Osteoblast (primary cell): ENCODE measurements at regions not wholly inside any gene's neighbourhood (a gene's known extent, or its start where the extent isn't known, plus 50 kb on each side); places are given as distances from the start of the nearest gene placed in this dataset.

ENCODE experiments used
- DNase-seq: peaks from one replicate; pipeline ENCODE4 v3.0.0; 2011; ENCODE audit warnings: low spot score, mixed read lengths; ENCODE audit not compliant: insufficient read length; ENCODE audit errors: missing footprints
- H2AFZ ChIP-seq: 2 replicates; pipeline ENCODE4 v1.6.0; 2011; ENCODE audit warnings: mild to moderate bottlenecking, low read length
- H3K27ac ChIP-seq: 2 replicates; pipeline ENCODE4 v1.5.1; 2011; ENCODE audit warnings: mild to moderate bottlenecking, low read depth, low read length, moderate library complexity
- H3K27me3 ChIP-seq: 2 replicates; pipeline ENCODE4 v1.6.0; 2012; ENCODE audit warnings: mild to moderate bottlenecking, control low read depth, inconsistent platforms, low read length, moderate library complexity; ENCODE audit not compliant: insufficient read depth
- H3K36me3 ChIP-seq: 2 replicates; pipeline ENCODE4 v1.5.1; 2011; ENCODE audit warnings: mild to moderate bottlenecking, low read length, control low read depth, moderate library complexity; ENCODE audit not compliant: insufficient read depth
- H3K4me1 ChIP-seq: 2 replicates; pipeline ENCODE4 v1.5.1; 2011; ENCODE audit warnings: mild to moderate bottlenecking, low read length, control low read depth, moderate library complexity; ENCODE audit not compliant: insufficient read depth
- H3K4me2 ChIP-seq: 2 replicates; pipeline ENCODE4 v1.6.0; 2011; ENCODE audit warnings: mild to moderate bottlenecking, low read length; ENCODE audit not compliant: insufficient read depth
- H3K4me3 ChIP-seq: fragments of 200-600 bp; sonication (generic); 3 replicates; pipeline ENCODE4 v1.5.1; 2012; ENCODE audit warnings: mild to moderate bottlenecking, low read length, inconsistent platforms; ENCODE audit not compliant: insufficient read depth
- H3K79me2 ChIP-seq: 2 replicates; pipeline ENCODE4 v1.6.0; 2012; ENCODE audit warnings: mild to moderate bottlenecking, low read length, control low read depth, inconsistent platforms; ENCODE audit not compliant: insufficient read depth
- H3K9me3 ChIP-seq: 2 replicates; pipeline ENCODE4 v1.5.1; 2011; ENCODE audit warnings: low read depth, low read length, control low read depth
- H4K20me1 ChIP-seq: 2 replicates; pipeline ENCODE4 v1.6.0; 2012; ENCODE audit warnings: mild to moderate bottlenecking, low read length, control low read depth; ENCODE audit not compliant: insufficient read depth
- CTCF ChIP-seq: IDR thresholded peaks from 2 replicates; pipeline ENCODE4 v1.5.1; 2011; ENCODE audit warnings: mild to moderate bottlenecking, low read depth, low read length, moderate library complexity; ENCODE audit errors: extremely low read depth

GRCh38 chr22:48710410-48710809 is 1117.3 kb downstream of the BRD1 start:
- no peak overlapping the region for H2AFZ ChIP-seq
- no peaks in the 10 kb centered on the region for H3K27me3 ChIP-seq
- H3K4me2 ChIP-seq = no peak overlapping the region
- no peaks in the 10 kb centered on the region for H4K20me1 ChIP-seq
- H3K9me3 ChIP-seq = no peaks in the 10 kb centered on the region
- no peaks in the 10 kb centered on the region for H3K4me1 ChIP-seq
- no peak overlapping the region for H3K27ac ChIP-seq
- no peaks in the 10 kb centered on the region for H3K79me2 ChIP-seq
- peak; percentile 77 for DNase-seq
- TF ChIP-seq CTCF = no peak
- H3K4me3 ChIP-seq = no peak overlapping the region
- no peaks in the 10 kb centered on the region for H3K36me3 ChIP-seq

GRCh38 chr22:48709976-48710375 is 1117.7 kb downstream of the BRD1 start:
- H2AFZ ChIP-seq = no peak overlapping the region
- no peak overlapping the region for H3K27ac ChIP-seq
- no peak overlapping the region for H3K4me2 ChIP-seq
- H3K4me3 ChIP-seq = no peak overlapping the region
- H3K9me3 ChIP-seq = no peaks in the 10 kb centered on the region
- no peaks in the 10 kb centered on the region for H3K79me2 ChIP-seq
- no peaks in the 10 kb centered on the region for H3K27me3 ChIP-seq
- no peaks in the 10 kb centered on the region for H3K4me1 ChIP-seq
- no peaks in the 10 kb centered on the region for H3K36me3 ChIP-seq
- no peaks in the 10 kb centered on the region for H4K20me1 ChIP-seq
- TF ChIP-seq CTCF = no peak
- DNase-seq = peak; percentile 50

- H3K4me3 ChIP-seq = no peak overlapping the region
- no peaks in the 10 kb centered on the region for H3K27me3 ChIP-seq
- no peaks in the 10 kb centered on the region for H3K36me3 ChIP-seq
- TF ChIP-seq CTCF = no peak
- H3K9me3 ChIP-seq = no peaks in the 10 kb centered on the region
- H3K27ac ChIP-seq = no peak overlapping the region
- no peaks in the 10 kb centered on the region for H3K4me1 ChIP-seq
- H2AFZ ChIP-seq = no peak overlapping the region
- no peak overlapping the region for H3K4me2 ChIP-seq
- no peaks in the 10 kb centered on the region for H4K20me1 ChIP-seq
- no peaks in the 10 kb centered on the region for H3K79me2 ChIP-seq
- DNase-seq = peak; percentile 62
These were observed 1118.2 kb downstream of the BRD1 start for GRCh38 chr22:48709453-48709852.

- H3K4me2 ChIP-seq = no peak overlapping the region
- no peaks in the 10 kb centered on the region for H3K4me1 ChIP-seq
- TF ChIP-seq CTCF = no peak
- H3K27ac ChIP-seq = no peak overlapping the region
- no peaks in the 10 kb centered on the region for H3K36me3 ChIP-seq
- no peaks in the 10 kb centered on the region for H3K9me3 ChIP-seq
- no peak overlapping the region for H3K4me3 ChIP-seq
- no peaks in the 10 kb centered on the region for H3K27me3 ChIP-seq
- H3K79me2 ChIP-seq = no peaks in the 10 kb centered on the region
- no peak overlapping the region for H2AFZ ChIP-seq
- DNase-seq = peak; percentile 81
- no peaks in the 10 kb centered on the region for H4K20me1 ChIP-seq
These were observed 1119.0 kb downstream of the BRD1 start for GRCh38 chr22:48708558-48709245.
